ENCODE measurements at regions not wholly inside any gene's neighbourhood (a gene's known extent, or its start where the extent isn't known, plus 50 kb on each side); places are given as distances from the start of the nearest gene placed in this dataset.

DNA sequence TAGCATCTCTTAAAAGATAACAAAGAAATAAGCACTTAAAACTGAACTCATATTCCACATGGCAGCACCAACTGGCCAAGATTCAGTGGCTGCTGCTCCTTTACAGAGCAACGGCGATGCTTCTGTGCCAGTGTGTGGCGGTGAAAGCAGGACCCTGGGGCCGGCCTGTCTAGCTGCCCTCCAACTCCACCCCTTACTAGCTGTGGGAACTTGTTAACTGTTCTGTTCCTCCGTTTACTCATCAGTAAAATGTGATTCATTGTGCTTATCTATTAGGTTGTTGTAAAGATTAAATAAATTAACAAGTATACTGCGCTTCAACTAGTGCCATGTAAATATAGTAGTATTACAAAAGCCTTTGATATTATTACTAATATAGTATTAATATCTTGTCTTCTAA is 133.2 kb downstream of the GDAP2 start:
- TF ChIP-seq, protein P1, sequence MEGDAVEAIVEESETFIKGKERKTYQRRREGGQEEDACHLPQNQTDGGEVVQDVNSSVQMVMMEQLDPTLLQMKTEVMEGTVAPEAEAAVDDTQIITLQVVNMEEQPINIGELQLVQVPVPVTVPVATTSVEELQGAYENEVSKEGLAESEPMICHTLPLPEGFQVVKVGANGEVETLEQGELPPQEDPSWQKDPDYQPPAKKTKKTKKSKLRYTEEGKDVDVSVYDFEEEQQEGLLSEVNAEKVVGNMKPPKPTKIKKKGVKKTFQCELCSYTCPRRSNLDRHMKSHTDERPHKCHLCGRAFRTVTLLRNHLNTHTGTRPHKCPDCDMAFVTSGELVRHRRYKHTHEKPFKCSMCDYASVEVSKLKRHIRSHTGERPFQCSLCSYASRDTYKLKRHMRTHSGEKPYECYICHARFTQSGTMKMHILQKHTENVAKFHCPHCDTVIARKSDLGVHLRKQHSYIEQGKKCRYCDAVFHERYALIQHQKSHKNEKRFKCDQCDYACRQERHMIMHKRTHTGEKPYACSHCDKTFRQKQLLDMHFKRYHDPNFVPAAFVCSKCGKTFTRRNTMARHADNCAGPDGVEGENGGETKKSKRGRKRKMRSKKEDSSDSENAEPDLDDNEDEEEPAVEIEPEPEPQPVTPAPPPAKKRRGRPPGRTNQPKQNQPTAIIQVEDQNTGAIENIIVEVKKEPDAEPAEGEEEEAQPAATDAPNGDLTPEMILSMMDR (IDR thresholded peaks at IDR 0.05; ENCODE audit: borderline replicate concordance, control extremely low read depth, extremely low read depth, insufficient read depth, missing control alignments) = no peak
- no peak for DNase-seq (ENCODE audit: low spot score)
- in situ Hi-C loops (cut with MboI; ENCODE audit: low sequenced_read_pairs, unreplicated experiment) = no loop called here

DNA sequence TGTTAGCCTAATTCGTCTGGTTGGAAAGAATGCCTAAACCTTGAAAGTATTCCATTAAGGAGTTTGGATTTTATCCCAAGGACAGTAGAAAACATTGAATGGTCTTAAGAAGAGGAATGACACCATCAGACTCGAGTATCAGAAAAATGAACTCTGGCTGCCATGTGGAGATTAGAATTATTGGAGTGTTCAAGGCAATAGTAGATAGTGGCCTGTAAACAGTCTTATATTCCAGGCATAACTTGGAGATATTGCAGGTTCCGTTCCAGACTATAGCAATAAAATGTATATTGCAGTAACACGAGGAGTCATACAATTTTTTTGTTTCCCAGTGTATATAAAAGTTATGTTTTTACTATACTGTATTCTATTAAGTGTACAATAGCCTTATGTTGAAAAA is 130.9 kb downstream of the GDAP2 start:
- in situ Hi-C loops (cut with MboI; ENCODE audit: low sequenced_read_pairs, unreplicated experiment) = no loop called here
- TF ChIP-seq, protein P1 (IDR thresholded peaks at IDR 0.05; ENCODE audit: borderline replicate concordance, control extremely low read depth, extremely low read depth, insufficient read depth, missing control alignments) = no peak
- DNase-seq (ENCODE audit: low spot score) = no peak

DNA sequence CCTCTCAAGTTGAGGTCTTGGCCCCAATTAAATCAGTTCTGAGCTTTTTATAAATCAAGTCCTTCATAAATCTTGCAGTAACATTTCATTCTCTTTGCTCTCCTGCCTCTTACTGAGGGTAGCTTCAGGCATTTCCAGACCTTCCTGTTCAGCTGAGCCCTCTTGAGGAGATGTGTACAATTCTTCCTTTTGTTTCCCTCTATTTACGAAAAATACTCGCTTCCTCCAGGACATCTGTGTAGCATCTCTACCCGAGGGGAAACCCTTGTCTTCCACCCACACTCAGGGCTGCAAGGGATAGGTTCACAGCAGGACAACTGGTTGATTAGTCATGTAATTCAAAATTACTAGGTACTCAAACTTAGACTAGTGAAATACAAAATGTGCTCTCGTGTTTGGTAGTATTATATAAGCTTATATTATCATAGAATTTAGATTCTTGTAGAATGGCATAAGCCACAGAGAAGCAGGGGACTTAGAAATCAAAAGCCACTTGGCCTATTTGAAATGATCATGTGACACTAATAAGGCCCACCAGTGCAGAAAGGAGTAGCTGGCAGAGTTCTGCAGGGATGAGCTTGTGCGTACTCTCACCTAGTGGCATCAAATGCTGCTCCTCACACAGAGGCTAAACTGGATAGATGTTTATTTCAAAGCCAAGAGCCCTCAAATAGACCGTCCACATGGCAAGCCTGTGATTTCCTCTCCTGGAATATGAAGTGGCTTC is 126.7 kb downstream of the GDAP2 start:
- no peak for DNase-seq (ENCODE audit: low spot score)
- in situ Hi-C loops (cut with MboI; ENCODE audit: low sequenced_read_pairs, unreplicated experiment) = no loop called here
- TF ChIP-seq, protein P1 (IDR thresholded peaks at IDR 0.05; ENCODE audit: borderline replicate concordance, control extremely low read depth, extremely low read depth, insufficient read depth, missing control alignments) = no peak

DNA sequence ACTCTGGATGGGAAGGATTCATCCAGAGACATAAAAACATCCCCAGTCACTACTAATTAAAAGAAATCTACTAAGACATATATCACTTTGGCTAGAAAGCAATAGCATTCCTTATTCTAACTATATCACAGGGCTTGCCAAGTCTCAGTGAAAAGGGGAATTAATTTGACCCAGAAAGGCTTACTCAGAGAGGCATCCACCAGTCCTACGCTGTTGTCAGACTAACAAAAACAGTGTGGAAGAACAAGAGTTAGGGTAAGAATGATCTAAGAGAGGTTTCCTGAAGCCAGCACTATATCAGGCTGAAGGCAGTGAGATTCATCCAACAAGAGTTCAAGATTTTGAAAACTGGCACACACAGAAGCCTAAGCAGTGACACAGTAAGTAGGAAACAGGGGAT is 126.1 kb downstream of the GDAP2 start:
- in situ Hi-C loops (cut with MboI; ENCODE audit: low sequenced_read_pairs, unreplicated experiment) = no loop called here
- no peak for DNase-seq (ENCODE audit: low spot score)
- TF ChIP-seq, protein P1 (IDR thresholded peaks at IDR 0.05; ENCODE audit: borderline replicate concordance, control extremely low read depth, extremely low read depth, insufficient read depth, missing control alignments) = no peak

DNA sequence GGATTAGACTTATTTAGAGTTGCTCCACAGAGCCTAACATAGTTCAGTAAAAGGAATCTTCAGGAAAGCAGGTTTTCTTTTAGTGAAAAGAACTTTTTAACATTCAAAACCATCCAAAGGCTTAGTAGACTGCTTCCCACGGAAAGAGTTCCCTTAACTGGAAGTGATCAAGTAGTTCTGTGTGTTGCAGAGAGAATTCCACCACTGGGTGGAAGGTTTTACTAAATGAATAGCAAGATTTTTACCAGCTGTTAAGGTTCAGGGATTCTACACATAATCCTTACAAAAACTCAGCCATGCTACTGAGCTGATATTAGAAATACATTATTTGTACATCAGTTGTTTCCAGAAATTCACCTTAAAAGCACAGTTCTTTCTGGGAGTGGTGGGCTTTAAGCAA is 119.7 kb downstream of the GDAP2 start:
- in situ Hi-C loops (cut with MboI; ENCODE audit: low sequenced_read_pairs, unreplicated experiment) = no loop called here

DNA sequence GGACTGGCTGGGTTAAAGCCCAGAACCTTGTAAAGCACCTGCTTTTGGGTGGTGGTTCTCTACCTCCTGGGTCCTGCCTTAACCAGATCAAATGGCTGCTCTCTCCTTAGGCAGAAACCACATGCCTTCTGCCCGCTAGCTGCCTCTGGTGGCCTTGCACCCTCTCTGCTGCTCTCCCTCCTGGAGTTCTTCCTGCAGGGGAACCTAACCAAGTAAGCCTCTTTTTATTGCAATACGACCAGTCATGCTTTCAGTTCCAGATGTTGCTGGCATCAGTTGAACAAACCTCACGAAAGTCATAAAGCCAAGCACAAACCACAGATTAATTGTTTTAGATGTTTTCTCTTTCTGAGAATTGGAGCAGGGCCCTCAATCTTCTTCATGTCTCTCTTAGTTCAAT is 118.9 kb downstream of the GDAP2 start:
- DNase-seq (ENCODE audit: low spot score) = no peak
- in situ Hi-C loops (cut with MboI; ENCODE audit: low sequenced_read_pairs, unreplicated experiment) = no loop called here

More for the DNA sequence above, 119.7 kb downstream of the GDAP2 start:
- TF ChIP-seq, protein P1 (IDR thresholded peaks at IDR 0.05; ENCODE audit: borderline replicate concordance, control extremely low read depth, extremely low read depth, insufficient read depth, missing control alignments) = no peak
- DNase-seq (ENCODE audit: low spot score) = no peak

More for the DNA sequence above, 118.9 kb downstream of the GDAP2 start:
- TF ChIP-seq, protein P1 (IDR thresholded peaks at IDR 0.05; ENCODE audit: borderline replicate concordance, control extremely low read depth, extremely low read depth, insufficient read depth, missing control alignments) = no peak
